GM10266 (cell line): ENCODE measurements at regions not wholly inside any gene's neighbourhood (a gene's known extent, or its start where the extent isn't known, plus 50 kb on each side); places are given as distances from the start of the nearest gene placed in this dataset.

Experiments used
- DNase-seq: peaks from one replicate; pipeline ENCODE4 v3.0.0; 2012; ENCODE audit errors: extremely low spot score
- TF ChIP-seq, protein P1 (sequence below): IDR thresholded peaks from 2 replicates; pipeline ENCODE4 v1.5.1; 2012; ENCODE audit warnings: mild to moderate bottlenecking, low read depth; ENCODE audit not compliant: control insufficient read depth, insufficient read depth; ENCODE audit errors: missing control alignments

DNA sequence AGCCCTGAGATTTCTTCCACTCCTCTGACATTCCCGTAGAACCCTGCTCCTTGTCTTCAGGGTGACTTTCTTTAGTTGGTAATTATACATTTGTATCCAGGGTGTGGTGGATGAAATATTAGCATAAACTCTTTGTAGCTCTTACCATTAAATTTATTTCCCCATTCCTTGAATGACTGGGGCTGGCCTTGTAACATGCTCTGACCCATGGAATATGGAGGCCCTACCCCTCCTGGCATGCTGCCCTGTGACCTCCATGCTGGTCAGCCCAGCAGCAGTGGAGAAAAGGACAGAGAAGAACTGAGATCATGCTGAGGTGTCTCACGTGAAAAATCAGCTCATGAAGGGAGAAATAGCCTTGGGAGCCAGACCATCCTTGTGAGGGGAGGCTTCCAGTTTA, 96.1 kb upstream of the PROK2 start:
- TF ChIP-seq, protein P1, sequence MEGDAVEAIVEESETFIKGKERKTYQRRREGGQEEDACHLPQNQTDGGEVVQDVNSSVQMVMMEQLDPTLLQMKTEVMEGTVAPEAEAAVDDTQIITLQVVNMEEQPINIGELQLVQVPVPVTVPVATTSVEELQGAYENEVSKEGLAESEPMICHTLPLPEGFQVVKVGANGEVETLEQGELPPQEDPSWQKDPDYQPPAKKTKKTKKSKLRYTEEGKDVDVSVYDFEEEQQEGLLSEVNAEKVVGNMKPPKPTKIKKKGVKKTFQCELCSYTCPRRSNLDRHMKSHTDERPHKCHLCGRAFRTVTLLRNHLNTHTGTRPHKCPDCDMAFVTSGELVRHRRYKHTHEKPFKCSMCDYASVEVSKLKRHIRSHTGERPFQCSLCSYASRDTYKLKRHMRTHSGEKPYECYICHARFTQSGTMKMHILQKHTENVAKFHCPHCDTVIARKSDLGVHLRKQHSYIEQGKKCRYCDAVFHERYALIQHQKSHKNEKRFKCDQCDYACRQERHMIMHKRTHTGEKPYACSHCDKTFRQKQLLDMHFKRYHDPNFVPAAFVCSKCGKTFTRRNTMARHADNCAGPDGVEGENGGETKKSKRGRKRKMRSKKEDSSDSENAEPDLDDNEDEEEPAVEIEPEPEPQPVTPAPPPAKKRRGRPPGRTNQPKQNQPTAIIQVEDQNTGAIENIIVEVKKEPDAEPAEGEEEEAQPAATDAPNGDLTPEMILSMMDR = no peak
- DNase-seq = no peak

GRCh38 chr3:71879089-71879488, 94.1 kb upstream of the PROK2 start:
- DNase-seq = no peak
- TF ChIP-seq, protein P1 = no peak

DNA sequence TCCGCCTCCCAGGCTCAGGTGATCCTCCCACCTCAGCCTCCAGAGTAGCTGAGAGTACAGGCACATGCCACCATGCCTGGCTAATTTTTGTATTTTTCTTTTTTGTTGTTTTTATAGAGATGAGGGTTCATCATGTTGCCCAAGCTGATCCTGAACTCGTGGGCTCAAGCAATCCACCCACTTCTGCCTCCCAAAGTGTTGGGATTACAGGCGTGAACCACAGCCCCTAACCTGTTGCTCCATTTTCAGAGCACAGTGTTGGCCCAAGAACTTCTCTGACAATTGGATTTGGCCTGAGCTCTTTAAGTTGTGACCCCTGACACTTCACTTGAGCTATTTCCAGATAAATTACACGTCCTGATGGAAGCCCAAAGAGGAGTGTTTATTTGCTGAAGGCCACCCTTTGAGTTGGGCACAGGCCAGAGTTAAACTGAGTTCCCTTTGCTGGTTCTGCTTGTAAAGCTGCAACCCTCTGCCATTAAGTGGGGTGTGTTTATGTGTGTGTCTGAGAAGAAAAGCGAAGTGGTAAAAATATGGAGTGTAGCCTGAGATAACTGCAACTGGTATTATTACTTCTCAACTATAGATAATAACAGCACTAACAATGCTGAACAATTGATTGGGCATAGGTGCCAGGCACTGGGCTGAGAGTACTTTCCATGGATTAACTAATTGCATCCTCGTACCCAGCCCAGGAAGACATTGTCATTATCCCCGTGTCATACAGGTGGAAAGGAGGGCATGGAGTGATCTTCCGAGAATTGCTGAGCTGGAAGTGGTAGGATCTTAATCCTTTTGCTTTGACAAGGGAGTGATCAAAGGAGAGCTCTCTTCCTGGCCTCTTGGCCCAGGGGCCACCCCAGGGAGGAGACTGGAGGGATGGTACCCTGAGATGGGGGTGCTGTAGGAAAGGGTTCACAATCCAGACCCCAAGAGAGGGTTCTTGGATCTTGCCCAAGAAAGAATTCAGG, 91.5 kb upstream of the PROK2 start:
- TF ChIP-seq, protein P1 = no peak
- no peak for DNase-seq

DNA sequence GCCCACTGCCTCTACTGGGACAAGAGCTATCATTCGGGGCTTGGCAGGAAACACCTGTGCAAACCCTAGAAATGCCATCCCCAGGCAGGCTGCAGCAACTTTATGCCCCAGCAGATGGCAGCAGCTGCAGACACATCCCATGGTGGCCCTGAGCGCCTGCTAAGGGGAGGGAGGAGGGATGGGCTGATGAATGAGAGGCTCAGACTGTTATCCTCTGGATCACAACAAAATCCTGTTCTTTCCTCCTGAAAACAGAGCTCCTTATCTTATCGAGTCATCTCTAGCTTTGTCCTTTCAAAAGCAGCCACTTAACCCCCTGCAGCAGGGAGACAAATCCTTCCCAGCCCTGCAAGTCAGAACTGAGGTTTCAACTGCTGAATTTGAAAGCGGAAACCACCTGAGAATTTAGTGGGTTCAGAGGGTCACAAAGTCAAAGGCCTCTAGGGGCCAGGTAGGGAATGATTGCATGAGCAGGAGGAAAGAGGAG, 90.6 kb upstream of the PROK2 start:
- TF ChIP-seq, protein P1 = peak; percentile 96
- peak; percentile 72 for DNase-seq

- TF ChIP-seq, protein P1 = no peak
- DNase-seq = no peak
Observed at GRCh38 chr3:71874618-71875017, 89.7 kb upstream of the PROK2 start.

DNA sequence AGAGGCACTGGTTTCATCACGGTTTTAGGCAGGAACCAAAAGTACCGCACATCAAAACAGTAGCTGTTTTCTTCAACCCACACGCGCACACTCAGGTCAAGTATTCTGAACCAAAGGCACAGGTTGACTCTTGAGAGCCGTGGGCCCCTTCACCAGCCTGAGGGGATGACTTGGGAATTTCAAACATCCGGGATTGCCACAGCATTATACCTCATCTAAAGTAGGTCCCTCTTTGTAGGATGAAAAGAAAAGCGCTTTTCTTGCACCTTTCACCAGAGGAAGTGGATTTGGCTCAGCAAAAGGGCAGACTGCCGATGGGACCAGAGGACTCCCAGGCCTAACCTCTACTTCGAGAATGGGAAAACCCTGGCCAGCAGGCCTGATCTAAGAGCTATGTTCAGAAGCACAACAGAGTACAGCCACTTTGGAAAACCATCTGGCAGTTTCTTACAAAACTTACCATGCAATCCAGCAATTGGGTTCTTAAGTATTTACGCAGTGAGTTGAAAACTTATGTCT, 88.2 kb upstream of the PROK2 start:
- TF ChIP-seq, protein P1 = no peak
- no peak for DNase-seq

DNA sequence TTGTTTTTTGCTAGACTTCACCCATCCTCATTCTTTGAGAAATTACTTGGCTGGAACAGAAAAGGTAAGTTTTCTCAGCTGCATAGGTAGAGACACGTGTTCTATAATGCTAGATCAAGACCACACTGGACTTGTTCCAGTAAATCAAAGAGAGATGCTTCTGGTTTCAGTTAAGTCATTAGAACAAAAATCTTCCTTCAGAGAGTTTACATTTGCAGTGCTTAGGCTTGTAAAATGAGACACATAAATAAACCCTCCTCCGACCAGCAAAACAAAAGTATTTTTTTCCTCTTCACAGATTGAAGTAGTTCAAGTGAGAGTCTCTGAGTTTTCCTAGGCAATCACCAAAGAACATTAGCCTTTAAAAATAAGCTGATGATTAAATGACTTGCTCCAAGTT, 87.3 kb upstream of the PROK2 start:
- no peak for DNase-seq
- TF ChIP-seq, protein P1 = no peak
